ENCODE measurements at regions not wholly inside any gene's neighbourhood (a gene's known extent, or its start where the extent isn't known, plus 50 kb on each side); places are given as distances from the start of the nearest gene placed in this dataset.
A peak's percentile ranks its signal among the peaks of the same experiment; 100 is the strongest.

GRCh38 chr12:22876262-22876661, 251.3 kb downstream of the ETNK1 start:
- DNase-seq (ENCODE audit: low read depth in 1 of 2, low spot score in 1 of 2) (no peak), ATAC-seq (no peak), FAIRE-seq (no peak)
- Histone ChIP-seq H3K9me3 (no peaks in the 10 kb centered on the region), H3K4me1 (no peaks in the 10 kb centered on the region), H3K4me3 (no peak overlapping the region), H3K27ac (no peak overlapping the region), H3K4me2 (no peak overlapping the region)
- ChIA-PET CTCF (interaction anchor here (1.1 kb wide), 1 partner anchor 20 kb away, joined by 3 read pairs; no protein-coding TSS in a partner anchor), POLR2A (no interaction called here)
- TF ChIP-seq EP300 (IDR thresholded peaks at IDR 0.05) (no peak), JUN (IDR thresholded peaks at IDR 0.05) (no peak), HOXB13 (CRISPR knock-in tag; IDR thresholded peaks at IDR 0.05; ENCODE audit: low read depth) (no peak), NPAS2 (CRISPR knock-in tag; IDR thresholded peaks at IDR 0.05; ENCODE audit: borderline replicate concordance) (no peak), MYC (IDR thresholded peaks at IDR 0.05; ENCODE audit: borderline replicate concordance, low read length) (no peak), FOSL2 (IDR thresholded peaks at IDR 0.05) (no peak), FOSL2 (CRISPR knock-in tag; IDR thresholded peaks at IDR 0.05) (no peak), KDM1A (IDR thresholded peaks at IDR 0.05; ENCODE audit: low read depth) (no peak), RNF2 (IDR thresholded peaks at IDR 0.05; ENCODE audit: borderline replicate concordance, low read depth) (no peak), EHF (CRISPR knock-in tag; IDR thresholded peaks at IDR 0.05) (no peak), GATA3 (IDR thresholded peaks at IDR 0.05; ENCODE audit: borderline replicate concordance) (no peak), POLR2A (IDR thresholded peaks at IDR 0.05; ENCODE audit: low read length) (no peak), REST (IDR thresholded peaks at IDR 0.05) (no peak), MAFK (IDR thresholded peaks at IDR 0.05; ENCODE audit: partially characterized antibody) (no peak), FOXS1 (CRISPR knock-in tag; IDR thresholded peaks at IDR 0.05) (no peak), RAD21 (conservative IDR thresholded peaks at IDR 0.05 in 1 of 2, IDR thresholded peaks at IDR 0.05 in 1 of 2) (no peak), HDAC2 (IDR thresholded peaks at IDR 0.05) (no peak), MAZ (IDR thresholded peaks at IDR 0.05; ENCODE audit: borderline replicate concordance, low read depth, low read length) (no peak)
- WGBS (ENCODE audit: missing lambda C conversion rate) = 37% methylated on average over 5 of the region's 5 CpGs

GRCh38 chr12:22879203-22879602, 254.2 kb downstream of the ETNK1 start:
- ChIA-PET CTCF (no interaction called here), POLR2A (no interaction called here)
- no peaks in the 10 kb centered on the region for H3K4me1 ChIP-seq
- DNase-seq (ENCODE audit: low read depth in 1 of 2, low spot score in 1 of 2) = no peak
- H3K4me2 ChIP-seq = no peak overlapping the region
- ATAC-seq = no peak
- H3K4me3 ChIP-seq = no peak overlapping the region
- 2% methylated on average over 1 of the region's 1 CpG for WGBS (ENCODE audit: missing lambda C conversion rate)
- no peak for FAIRE-seq
- no peak for TF ChIP-seq ZNF302 (CRISPR knock-in tag; IDR thresholded peaks at IDR 0.05)
- TF ChIP-seq RFX5 (IDR thresholded peaks at IDR 0.05) = no peak
- no peak for TF ChIP-seq FOXS1 (CRISPR knock-in tag; IDR thresholded peaks at IDR 0.05)
- TF ChIP-seq FOSB (CRISPR knock-in tag; IDR thresholded peaks at IDR 0.05) = no peak
- peak; percentile 92 for TF ChIP-seq MAFK (IDR thresholded peaks at IDR 0.05; ENCODE audit: partially characterized antibody)
- no peaks in the 10 kb centered on the region for H3K9me3 ChIP-seq
- H3K27ac ChIP-seq = no peak overlapping the region

- DNase-seq (ENCODE audit: low read depth in 1 of 2, low spot score in 1 of 2) (no peak), FAIRE-seq (no peak), ATAC-seq (no peak)
- Histone ChIP-seq H3K4me1 (no peaks in the 10 kb centered on the region), H3K9me3 (no peaks in the 10 kb centered on the region), H3K4me2 (no peak overlapping the region), H3K27ac (no peak overlapping the region), H3K4me3 (no peak overlapping the region)
- TF ChIP-seq FOXS1 (CRISPR knock-in tag; IDR thresholded peaks at IDR 0.05) (no peak), RARB (CRISPR knock-in tag; IDR thresholded peaks at IDR 0.05) (no peak), GATA3 (IDR thresholded peaks at IDR 0.05; ENCODE audit: borderline replicate concordance) (no peak), HMGXB4 (CRISPR knock-in tag; IDR thresholded peaks at IDR 0.05; ENCODE audit: borderline replicate concordance) (no peak), KDM5A (IDR thresholded peaks at IDR 0.05) (no peak), REST (IDR thresholded peaks at IDR 0.05) (no peak), HEYL (CRISPR knock-in tag; IDR thresholded peaks at IDR 0.05) (no peak), ZNF302 (CRISPR knock-in tag; IDR thresholded peaks at IDR 0.05) (no peak), ZC3H11A (IDR thresholded peaks at IDR 0.05) (no peak), CHD4 (IDR thresholded peaks at IDR 0.05; ENCODE audit: borderline replicate concordance) (no peak), ESRRA (IDR thresholded peaks at IDR 0.05; ENCODE audit: borderline replicate concordance, low read length) (no peak)
- ChIA-PET CTCF (interaction anchor here (0.8 kb wide), 1 partner anchor 33 kb away, joined by 3 read pairs; no protein-coding TSS in a partner anchor), POLR2A (no interaction called here)
Measured at GRCh38 chr12:22880331-22880730, 255.4 kb downstream of the ETNK1 start.

Measured in A549 (cell line).